HG02798 (cell line): ENCODE measurements at regions not wholly inside any gene's neighbourhood (a gene's known extent, or its start where the extent isn't known, plus 50 kb on each side); places are given as distances from the start of the nearest gene placed in this dataset.

ENCODE experiments used
- ATAC-seq: cut with Tn5 transposase; IDR thresholded peaks from one replicate; pipeline ENCODE4 v1.9.1; 2021; ENCODE audit warnings: mild to moderate bottlenecking; ENCODE audit not compliant: unreplicated experiment, poor library complexity

GRCh38 chr9:13330396-13331004 is 51.0 kb upstream of the MPDZ start:
- ATAC-seq, result no peak
